KBM-7 (cell line): ENCODE measurements at regions not wholly inside any gene's neighbourhood (a gene's known extent, or its start where the extent isn't known, plus 50 kb on each side); places are given as distances from the start of the nearest gene placed in this dataset.
"Not testable (repeated sequence)": the region's sequence is repeated elsewhere in the genome, so short reads cannot be mapped to it uniquely, and the experiment has no call there.

ENCODE experiments used
- DNase-seq: peaks from one replicate; pipeline ENCODE4 v3.0.0-alpha.2; 2015
- in situ Hi-C: fragments of 300-500 bp; cut with MboI; formaldehyde crosslinking; loops from 2 replicates; pipeline ENCODE4 v1.14.3; 2020; ENCODE audit warnings: low sequenced_read_pairs, low pct_unique_long_range_greater_than_20kb, mixed read lengths

DNA sequence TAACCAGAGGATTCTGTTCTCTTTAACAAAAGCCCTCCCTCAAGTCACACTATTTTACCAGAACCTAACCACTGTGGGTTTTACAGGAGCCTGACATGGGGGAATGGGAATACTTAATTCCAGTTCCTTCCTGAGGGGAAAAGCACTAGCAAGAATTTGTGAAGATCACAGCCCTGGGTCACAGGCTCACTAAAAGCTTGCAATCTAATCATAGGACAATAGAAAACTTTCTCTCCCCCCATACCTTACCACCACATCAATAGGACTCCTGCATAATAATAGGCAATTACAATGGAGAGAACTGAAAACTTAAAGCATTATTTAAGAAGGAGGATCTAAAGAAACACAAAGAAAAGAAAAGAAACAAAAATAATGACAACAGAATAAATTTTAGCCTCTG lies 225.8 kb upstream of the ZNF804A start:
- in situ Hi-C loops, result no loop called here
- no peak for DNase-seq

DNA sequence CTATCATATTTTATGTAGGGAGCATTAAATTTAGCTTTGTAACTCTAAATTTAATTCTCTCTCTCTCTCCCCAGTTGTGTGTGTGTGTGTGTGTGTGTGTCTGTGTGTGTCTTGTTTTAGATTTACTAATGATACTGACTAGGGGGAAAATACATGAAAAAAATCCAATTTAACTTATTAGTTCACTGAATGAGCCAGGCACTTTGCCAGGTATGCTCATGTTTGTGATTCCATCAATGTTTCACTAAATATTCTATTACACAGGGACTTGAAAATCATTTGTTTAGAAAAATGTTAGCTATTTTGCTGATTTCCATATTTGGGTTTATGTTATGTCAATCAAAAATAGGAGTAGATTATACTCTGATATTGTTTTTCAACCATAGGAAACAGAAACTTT lies 203.7 kb upstream of the ZNF804A start:
- no peak for DNase-seq
- in situ Hi-C loops, result no loop called here

DNA sequence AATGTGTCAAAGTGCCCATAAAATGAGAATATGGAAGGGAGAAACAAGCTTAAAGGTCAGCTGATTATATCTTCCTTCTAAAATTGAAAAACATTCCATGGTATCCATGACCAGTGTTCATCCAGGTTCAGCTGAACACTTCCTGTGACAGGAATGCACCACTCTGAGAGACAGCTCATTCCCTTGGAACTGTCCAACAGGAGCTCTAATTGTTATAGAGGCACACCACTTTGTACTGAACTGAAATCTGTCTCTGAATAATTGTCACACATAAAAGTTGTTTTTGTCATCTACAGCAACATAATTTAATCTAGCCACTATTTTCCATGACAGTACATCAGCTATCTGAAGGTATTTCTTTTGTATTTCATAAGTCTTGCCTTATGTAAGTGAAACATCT lies 195.9 kb upstream of the ZNF804A start:
- in situ Hi-C loops, result no loop called here
- DNase-seq, result no peak

DNA sequence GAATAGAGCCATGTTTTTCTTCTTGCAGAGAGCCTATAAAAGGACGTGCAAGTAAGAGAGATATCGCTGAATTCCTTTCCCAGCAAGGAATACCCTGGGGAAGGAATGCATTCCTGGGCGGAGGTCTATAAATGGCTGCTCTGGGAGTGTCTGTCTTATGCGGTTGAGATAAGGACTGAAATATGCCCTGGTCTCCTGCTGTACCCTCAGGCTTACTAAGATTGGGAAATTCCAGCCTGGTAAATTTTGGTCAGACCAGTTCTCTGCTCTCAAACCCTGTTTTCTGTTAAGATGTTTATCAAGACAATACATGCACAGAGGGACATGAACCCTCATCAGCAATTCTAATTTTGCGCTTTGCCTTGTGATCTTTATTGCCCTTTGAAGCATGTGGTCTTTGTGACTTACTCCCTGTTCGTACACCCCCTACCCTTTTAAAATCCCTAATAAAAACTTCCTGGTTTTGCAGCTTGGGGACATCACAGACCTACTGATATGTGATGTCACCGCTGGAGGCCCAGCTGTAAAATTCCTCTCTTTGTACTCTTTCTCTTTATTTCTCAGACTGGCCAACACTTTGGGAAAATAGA lies 191.2 kb upstream of the ZNF804A start:
- DNase-seq, in situ Hi-C loops: not testable (repeated sequence)

DNA sequence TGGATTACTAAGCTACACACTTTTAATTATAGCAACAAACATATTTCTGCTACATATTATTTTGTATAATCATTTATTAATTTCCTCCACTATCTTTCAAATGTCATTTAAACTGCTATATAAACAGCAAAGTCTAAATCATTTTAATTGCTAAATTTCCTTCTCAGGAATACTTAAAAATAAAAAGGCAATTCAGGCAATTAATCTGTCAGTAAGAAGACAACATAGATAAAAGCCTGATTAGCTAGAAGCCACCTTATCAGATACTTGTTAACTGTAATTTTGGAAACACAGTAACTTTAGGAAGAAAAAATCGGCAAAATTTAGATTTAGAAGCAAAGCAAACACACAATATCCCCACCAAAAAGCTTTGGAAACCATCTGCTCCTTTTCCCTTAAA lies 188.2 kb upstream of the ZNF804A start:
- in situ Hi-C loops, result no loop called here
- no peak for DNase-seq

DNA sequence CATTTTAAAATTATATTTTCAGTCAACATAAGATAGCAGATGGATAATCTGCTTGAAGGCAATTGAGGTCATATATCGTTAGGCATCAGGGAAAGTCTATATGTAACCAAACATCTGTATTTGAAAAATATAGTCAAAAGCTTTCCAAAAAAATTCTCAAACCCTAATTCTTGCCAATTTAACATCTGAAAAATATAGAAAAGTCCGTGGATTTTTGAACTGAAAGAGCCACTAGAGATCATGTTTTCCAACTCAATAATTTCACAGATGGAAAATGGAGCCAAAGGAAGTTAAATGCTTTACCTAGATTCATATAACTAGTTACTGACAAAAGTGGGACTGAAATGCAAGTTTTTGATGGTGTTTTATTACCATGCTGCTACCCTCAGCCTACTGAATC lies 185.1 kb upstream of the ZNF804A start:
- no peak for DNase-seq
- in situ Hi-C loops, result no loop called here

DNA sequence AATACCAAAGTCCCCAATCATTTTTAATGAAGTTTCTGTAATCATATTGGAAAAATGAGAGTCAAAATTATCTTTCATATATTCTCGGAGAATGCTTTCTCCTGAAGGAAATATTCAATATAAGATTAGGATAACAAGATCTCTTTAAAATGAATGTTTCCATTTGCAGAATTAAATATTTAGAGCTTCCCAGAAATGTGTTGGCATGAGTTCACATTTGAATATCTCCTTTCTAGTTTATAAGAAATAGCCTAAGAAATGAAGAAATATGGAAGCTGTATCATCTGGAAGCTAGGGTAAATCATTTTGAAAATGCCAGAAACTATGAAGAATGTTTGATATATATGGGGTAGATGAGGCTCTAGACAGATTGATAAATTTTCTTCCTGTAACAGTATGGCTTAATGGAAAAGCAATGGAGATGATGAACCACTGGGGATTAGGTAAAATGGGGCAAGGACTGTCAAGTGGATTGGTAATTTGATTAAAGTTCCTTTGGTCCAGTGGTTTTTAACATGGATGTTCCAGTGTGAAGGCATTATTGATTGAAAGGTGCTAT lies 184.6 kb upstream of the ZNF804A start:
- in situ Hi-C loops, result no loop called here
- no peak for DNase-seq

DNA sequence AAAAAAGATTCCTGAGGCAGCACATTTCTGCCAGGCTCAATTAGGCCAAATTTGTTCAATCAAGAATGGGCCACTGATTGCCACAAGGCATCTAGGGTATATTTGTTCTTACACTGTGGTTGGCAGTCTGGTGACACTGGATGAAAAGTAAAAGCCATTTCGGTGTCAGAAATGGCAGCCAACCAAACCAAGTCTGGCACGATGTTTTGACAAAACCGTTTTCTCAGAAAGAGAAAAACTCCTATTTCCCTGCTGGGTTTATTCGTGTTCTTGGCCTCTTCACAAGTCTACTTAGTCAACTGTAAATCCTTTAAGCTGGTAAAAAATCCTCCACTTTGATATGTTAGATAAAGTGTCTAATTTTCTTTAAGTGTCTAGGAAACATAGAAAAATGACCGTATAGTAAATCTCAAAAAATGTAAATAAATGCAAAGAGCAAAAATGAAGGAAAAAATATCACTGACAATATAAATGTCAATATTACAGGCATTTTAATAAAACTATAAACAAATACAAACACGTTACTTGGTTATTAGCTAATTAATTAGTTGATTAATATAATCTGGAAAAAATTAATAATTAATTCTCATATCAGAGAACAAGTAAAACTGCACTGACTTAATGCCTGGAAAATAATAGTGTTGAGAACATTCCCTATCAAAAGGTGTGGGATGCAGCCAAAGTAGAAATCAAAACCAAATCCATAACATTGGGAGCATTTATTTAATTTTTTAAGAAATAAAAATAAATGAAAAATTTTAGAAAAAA lies 182.0 kb upstream of the ZNF804A start:
- DNase-seq, result no peak
- in situ Hi-C loops, result no loop called here

DNA sequence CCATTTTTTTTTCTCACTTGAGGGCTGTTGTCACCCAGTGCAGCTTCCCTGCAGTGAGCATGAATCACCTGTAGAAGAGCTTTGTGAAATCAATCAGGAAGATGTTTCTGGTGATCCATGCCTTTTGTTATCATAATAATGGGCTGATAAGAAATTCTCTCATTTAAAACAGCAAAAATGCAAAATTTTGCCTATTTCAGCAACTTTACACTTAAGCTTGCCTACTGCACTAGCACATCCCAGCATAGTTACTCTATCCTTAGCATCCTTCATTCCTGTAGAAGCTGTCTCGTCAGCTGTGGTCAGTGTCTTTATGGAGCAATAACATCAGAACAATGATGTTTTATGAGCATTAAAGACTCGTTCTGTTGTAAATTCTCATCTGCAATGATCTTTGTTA lies 178.6 kb upstream of the ZNF804A start:
- DNase-seq, result no peak

DNA sequence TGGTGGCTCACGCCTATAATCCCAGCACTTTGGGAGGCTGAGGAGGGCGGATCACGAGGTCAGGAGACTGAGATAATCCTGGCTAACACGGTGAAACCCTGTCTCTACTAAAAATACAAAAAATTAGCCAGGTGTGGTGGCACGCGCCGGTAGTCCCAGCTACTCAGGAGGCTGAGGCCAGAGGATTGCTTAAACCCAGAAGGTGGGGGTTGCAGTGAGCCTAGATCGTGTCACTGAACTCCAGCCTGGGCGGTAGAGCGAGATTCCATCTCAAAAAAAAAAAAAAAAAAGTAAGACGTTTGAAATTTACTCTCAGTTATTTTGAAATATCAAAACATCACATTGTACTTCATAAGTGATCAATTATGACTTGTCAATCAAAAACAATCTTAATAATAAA lies 176.9 kb upstream of the ZNF804A start:
- DNase-seq, in situ Hi-C loops: not testable (repeated sequence)

More for the DNA sequence above, 178.6 kb upstream of the ZNF804A start:
- in situ Hi-C loops, result no loop called here

DNA sequence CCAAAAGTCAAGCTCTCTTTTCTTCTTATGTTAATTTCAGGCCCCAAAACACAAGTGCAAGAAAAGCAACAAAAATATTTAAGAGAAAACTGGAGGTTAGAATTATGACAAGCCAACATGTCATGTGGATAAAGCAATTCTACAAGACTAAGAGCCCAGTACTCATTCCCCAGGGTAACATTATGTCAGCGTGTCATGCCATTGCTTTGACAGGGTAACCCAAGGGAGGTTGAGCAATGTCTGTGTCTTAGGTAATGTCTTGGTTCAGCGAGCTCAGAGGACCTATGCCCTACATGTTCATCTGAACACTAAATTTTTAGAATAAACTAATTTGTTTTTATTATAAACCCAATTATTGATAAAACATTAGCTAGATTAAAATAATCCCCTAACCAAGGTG lies 173.2 kb upstream of the ZNF804A start:
- in situ Hi-C loops, result no loop called here
- no peak for DNase-seq

DNA sequence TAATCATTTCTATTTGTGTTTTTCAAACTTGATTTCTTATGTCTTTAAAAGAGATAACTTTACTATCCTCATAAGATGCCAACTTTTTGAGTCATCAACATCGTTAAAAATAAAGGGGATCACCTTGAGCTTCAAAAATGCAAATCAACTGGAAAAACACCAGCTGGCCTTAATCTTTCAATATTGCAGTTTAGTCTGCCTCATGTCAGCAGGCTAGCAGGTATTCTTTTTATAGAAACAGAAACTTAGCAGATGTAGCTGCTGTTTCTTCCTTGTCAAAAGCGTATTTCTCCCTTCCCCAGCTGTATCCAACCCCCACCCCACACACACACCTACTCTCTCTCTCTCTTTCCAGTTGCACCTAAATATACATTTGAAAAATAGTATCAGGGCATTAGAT lies 154.1 kb upstream of the ZNF804A start:
- in situ Hi-C loops, result no loop called here

DNA sequence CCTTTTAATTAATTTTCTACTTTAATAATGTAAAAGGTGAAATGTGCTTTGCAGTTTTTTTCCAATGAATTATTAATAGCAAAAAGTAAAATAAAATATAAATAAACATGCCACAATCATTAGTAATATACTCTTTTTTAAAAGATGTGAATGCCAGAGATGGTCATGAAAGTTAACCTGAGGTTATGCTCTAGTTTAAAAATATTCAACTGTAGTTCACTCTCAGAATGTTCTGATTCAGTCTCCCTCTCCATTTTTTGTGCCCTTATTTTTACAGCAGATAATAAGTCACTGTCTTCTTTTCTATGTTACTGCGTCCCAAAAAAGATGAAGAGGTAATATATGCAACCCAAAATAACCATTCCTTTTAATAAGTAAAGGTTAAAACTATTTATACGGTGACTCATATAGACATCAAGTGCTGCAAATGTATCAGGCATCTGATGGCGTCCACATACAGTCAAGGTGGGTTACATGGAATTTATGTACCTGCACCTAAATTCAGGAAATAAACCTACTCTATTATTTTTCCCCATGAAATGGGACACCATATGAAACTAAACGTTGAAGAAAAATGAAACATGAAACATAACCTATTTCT lies 153.6 kb upstream of the ZNF804A start:
- no peak for DNase-seq
- in situ Hi-C loops, result no loop called here

More for the DNA sequence above, 154.1 kb upstream of the ZNF804A start:
- no peak for DNase-seq

DNA sequence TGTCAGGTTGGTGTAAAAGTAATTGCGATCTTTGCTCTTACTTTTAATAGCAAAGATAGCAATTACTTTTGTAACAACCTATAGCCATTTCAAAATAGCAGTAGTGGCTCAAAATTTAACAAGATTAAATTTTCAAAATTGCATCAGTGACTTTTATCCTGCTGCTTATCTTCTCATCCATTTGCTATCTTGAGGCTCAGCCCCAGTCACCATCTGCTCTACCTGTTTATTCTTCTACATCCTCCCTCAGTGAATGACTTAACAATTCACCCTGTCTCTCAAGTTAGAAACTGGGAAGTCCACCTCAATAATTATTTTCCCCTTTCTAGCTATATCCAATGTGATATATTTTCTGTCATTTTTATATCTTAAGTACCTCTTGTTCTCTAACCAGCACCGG lies 148.6 kb upstream of the ZNF804A start:
- no peak for DNase-seq
- in situ Hi-C loops, result no loop called here

DNA sequence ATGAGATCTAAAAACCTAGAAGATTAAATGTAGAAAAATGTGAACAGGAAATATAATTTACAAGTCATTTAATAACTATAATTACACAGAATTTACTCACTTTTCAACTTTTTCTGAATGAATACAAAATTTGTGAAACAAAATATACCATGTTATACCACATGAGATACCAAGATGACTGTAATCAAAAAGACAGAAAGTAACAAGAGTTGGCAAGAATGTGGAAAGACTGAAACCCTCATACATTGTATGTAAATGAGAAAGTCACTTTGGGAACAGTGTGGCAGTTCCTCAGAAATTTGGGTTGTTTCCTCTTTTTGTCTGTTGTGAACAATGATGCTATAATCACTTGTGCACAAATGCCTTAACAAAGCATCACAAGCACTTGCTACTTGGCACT lies 145.4 kb upstream of the ZNF804A start:
- DNase-seq, result no peak
- in situ Hi-C loops, result no loop called here

DNA sequence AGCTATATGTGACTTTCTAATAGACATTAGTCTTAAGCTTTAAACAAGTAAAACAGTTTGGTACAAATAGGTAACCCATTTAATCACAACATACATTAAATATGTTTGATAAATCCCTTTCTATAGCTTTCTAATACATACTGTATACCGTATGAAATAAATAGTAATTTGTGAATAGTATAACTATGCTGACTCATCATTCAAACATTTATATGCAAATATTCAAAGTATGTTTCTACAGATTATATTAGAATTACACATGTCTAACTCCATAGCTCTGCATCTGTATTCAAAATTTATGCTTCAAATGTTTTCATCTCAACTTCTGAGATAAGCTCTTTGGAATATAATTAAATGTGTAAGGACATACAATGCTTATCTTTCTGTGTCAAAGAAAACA lies 142.7 kb upstream of the ZNF804A start:
- in situ Hi-C loops, result no loop called here
- DNase-seq, result no peak

DNA sequence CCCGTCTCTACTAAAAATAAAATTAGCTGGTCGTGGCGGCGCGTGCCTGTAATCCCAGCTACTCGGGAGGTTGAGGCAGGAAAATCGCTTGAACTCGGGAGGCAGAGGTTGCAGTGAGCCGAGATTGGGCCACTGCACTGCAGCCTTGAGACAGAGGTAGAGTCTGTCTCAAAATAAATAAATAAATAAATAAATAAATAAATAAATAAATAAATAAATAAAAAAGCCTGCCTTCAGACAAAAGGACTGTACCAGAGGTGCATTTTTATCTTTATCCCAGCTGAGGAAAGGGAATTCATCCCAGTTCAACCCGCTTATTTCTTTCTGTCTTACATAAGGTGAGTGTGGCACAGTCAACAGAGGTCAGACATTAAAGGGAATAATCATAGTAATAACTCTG lies 141.6 kb upstream of the ZNF804A start:
- DNase-seq, in situ Hi-C loops: not testable (repeated sequence)

DNA sequence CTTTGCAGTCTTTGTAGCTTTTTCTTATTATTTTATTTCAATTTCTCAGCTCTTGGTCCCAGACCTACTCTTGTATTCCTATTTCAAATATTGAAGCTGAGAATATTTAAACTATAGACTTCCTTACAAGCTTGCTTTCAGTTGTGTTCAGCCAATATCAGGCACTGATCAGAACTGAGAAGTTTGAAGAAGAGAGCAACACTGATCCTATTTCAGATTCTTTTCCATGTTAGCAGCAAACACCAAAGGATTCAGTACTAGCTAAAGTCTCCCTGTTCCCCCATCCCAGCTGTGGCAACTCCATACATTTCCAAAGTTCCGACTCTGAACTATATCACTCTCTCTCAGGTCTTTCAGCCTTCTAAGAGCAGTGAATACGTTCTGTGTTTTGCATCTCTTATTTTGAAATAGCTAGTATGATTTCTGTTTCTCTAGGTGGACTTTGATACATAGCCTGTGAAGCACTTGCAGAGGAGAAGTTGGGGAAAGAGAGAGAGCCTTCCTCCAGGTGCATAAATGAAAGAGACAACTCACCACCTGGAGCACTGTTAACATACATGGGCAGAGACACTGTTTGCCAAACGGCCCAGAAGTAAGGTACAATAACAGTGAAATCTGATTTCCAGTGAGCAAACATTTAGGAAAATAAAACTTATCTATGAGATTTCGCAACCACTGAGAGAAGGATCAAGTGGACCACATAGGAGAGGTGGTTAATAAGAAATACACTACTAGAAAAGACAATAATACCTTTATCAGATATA lies 135.0 kb upstream of the ZNF804A start:
- in situ Hi-C loops, result no loop called here
- no peak for DNase-seq

DNA sequence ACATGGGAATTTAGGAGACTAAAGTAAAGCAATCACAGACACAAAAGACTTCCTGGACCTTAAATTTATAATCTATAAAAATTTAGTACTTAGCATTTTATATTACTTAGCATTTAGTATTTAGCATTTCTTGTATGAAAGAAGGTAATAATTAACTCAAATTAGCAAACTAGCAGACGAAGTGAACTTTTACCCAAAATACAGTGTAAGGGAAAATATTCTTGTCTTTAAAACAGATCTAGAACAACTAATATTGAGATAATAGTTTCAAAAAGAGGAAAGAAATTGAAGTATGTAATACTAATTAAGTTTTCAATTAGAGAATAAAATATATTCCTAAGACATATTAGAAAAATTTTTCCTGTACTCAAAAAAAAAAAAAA lies 134.5 kb upstream of the ZNF804A start:
- in situ Hi-C loops, result no loop called here
- no peak for DNase-seq

DNA sequence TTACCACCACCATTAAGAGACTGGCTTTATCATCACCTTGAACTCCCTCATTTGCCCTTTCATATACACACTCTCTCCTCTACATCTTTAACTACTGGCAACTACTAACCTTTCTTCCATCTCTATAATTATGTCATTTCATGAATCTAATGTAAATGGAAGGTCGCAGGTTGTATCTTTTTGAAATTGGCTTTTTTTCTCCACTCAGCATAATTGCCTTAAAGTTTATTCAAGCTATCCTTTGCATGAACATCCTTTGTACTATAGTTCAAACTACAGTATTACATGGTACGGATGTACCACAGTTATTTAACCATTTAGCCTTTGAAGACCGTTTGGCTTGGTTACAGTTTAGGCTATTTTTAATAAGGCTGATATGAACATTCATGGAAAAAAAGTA lies 129.5 kb upstream of the ZNF804A start:
- in situ Hi-C loops, result no loop called here
- no peak for DNase-seq
